Neutrophil (primary cell): ENCODE measurements at regions not wholly inside any gene's neighbourhood (a gene's known extent, or its start where the extent isn't known, plus 50 kb on each side); places are given as distances from the start of the nearest gene placed in this dataset.

ENCODE experiments used
- H3K27ac ChIP-seq: fragments of 200-600 bp; sonication (generic); 2 replicates; pipeline ENCODE4 v1.5.1; 2016; ENCODE audit warnings: mild to moderate bottlenecking, moderate library complexity
- H3K27me3 ChIP-seq: fragments of 200-600 bp; sonication (generic); 2 replicates; pipeline ENCODE4 v1.6.0; 2016; ENCODE audit warnings: mild to moderate bottlenecking
- H3K36me3 ChIP-seq: fragments of 200-600 bp; sonication (generic); 2 replicates; pipeline ENCODE4 v1.5.1; 2017
- H3K4me1 ChIP-seq, 2 experiments: fragments of 200-600 bp in 1 of 2; sonication (generic) in 1 of 2; 1 replicate in 1 of 2; 2 replicates in 1 of 2; pipeline versions ENCODE4 v1.5.1 to v1.6.1; 2013 to 2016; ENCODE audit warnings: low read depth in 1 of 2, low read length in 1 of 2, mild to moderate bottlenecking in 1 of 2, moderate library complexity in 1 of 2; ENCODE audit not compliant: control insufficient read depth in 1 of 2, insufficient read depth in 1 of 2
- H3K4me3 ChIP-seq, 2 experiments: fragments of 200-600 bp in 1 of 2; sonication (generic) in 1 of 2; 1 replicate in 1 of 2; 2 replicates in 1 of 2; pipeline ENCODE4 v1.5.1; 2013 to 2016; ENCODE audit warnings: low read depth in 1 of 2, low read length in 1 of 2, mild to moderate bottlenecking in 1 of 2, moderate library complexity in 1 of 2
- H3K9me3 ChIP-seq: fragments of 200-600 bp; sonication (generic); 2 replicates; pipeline ENCODE4 v1.5.1; 2016
- CTCF ChIP-seq: fragments of 200-600 bp; sonication (generic); IDR thresholded peaks from 2 replicates; pipeline ENCODE4 v1.5.1; 2016; ENCODE audit warnings: antibody characterized with exemption

GRCh38 chr4:123468479-123469031 lies 72.0 kb downstream of the SPRY1 start:
- Histone ChIP-seq H3K9me3 (no peaks in the 10 kb centered on the region), H3K27me3 (no peaks in the 10 kb centered on the region), H3K27ac (no peak overlapping the region), H3K4me3 (no peak overlapping the region), H3K36me3 (no peaks in the 10 kb centered on the region), H3K4me1 (peaks cover 0 to 9% of the 10 kb centered on the region in 2 experiments)
- TF ChIP-seq CTCF, result no peak

- H3K9me3 ChIP-seq, result no peaks in the 10 kb centered on the region
- H3K27me3 ChIP-seq, result no peaks in the 10 kb centered on the region
- no peaks in the 10 kb centered on the region for H3K36me3 ChIP-seq
- TF ChIP-seq CTCF, result no peak
- H3K4me3 ChIP-seq, result no peak overlapping the region
- H3K4me1 ChIP-seq, result peaks cover 0 to 9% of the 10 kb centered on the region in 2 experiments
- no peak overlapping the region for H3K27ac ChIP-seq
Measured at GRCh38 chr4:123469245-123469644, 72.7 kb downstream of the SPRY1 start.

GRCh38 chr4:123469696-123470095 lies 73.1 kb downstream of the SPRY1 start:
- Histone ChIP-seq H3K9me3 (no peaks in the 10 kb centered on the region), H3K4me1 (peaks cover 0 to 9% of the 10 kb centered on the region in 2 experiments), H3K27ac (no peak overlapping the region), H3K27me3 (no peaks in the 10 kb centered on the region), H3K4me3 (no peak overlapping the region), H3K36me3 (no peaks in the 10 kb centered on the region)
- TF ChIP-seq CTCF, result no peak

- no peak for TF ChIP-seq CTCF
Measured at GRCh38 chr4:123470640-123471039, 74.0 kb downstream of the SPRY1 start.

GRCh38 chr4:123471655-123472369 lies 75.2 kb downstream of the SPRY1 start:
- H3K9me3 ChIP-seq, result no peaks in the 10 kb centered on the region
- no peaks in the 10 kb centered on the region for H3K27me3 ChIP-seq
- H3K4me1 ChIP-seq, result peaks cover 0 to 9% of the 10 kb centered on the region in 2 experiments
- no peak for TF ChIP-seq CTCF
- no peaks in the 10 kb centered on the region for H3K36me3 ChIP-seq
- H3K27ac ChIP-seq, result no peak overlapping the region
- no peak overlapping the region for H3K4me3 ChIP-seq

More at GRCh38 chr4:123470640-123471039, 74.0 kb downstream of the SPRY1 start:
- H3K27me3 ChIP-seq, result no peaks in the 10 kb centered on the region
- no peaks in the 10 kb centered on the region for H3K36me3 ChIP-seq
- H3K4me1 ChIP-seq, result peaks cover 0 to 9% of the 10 kb centered on the region in 2 experiments
- no peak overlapping the region for H3K27ac ChIP-seq
- H3K9me3 ChIP-seq, result no peaks in the 10 kb centered on the region
- H3K4me3 ChIP-seq, result no peak overlapping the region
